ENCODE measurements at regions not wholly inside any gene's neighbourhood (a gene's known extent, or its start where the extent isn't known, plus 50 kb on each side); places are given as distances from the start of the nearest gene placed in this dataset.

GRCh38 chr11:33616552-33616951 lies 84.1 kb downstream of the C11orf91 start:
- DNase-seq (ENCODE audit: low read depth): no peak

GRCh38 chr11:33615751-33616150 lies 84.9 kb downstream of the C11orf91 start:
- no peak for DNase-seq (ENCODE audit: low read depth)

GRCh38 chr11:33613404-33613803 lies 87.2 kb downstream of the C11orf91 start:
- no peak for DNase-seq (ENCODE audit: low read depth)

GRCh38 chr11:33610903-33611302 lies 89.7 kb downstream of the C11orf91 start:
- no peak for DNase-seq (ENCODE audit: low read depth)

GRCh38 chr11:33608386-33608785 lies 92.2 kb downstream of the C11orf91 start:
- DNase-seq (ENCODE audit: low read depth): no peak

- no peak for DNase-seq (ENCODE audit: low read depth)
Observed at GRCh38 chr11:33606762-33607161, 93.9 kb downstream of the C11orf91 start.

GRCh38 chr11:33605703-33606102 lies 94.9 kb downstream of the C11orf91 start:
- no peak for DNase-seq (ENCODE audit: low read depth)

GRCh38 chr11:33598426-33599069 lies 102.1 kb downstream of the C11orf91 start:
- DNase-seq (ENCODE audit: low read depth): no peak

GRCh38 chr11:33594188-33594587 lies 106.4 kb downstream of the C11orf91 start:
- no peak for DNase-seq (ENCODE audit: low read depth)

GRCh38 chr11:33590441-33590840 lies 110.2 kb downstream of the C11orf91 start:
- DNase-seq (ENCODE audit: low read depth): no peak

- no peak for DNase-seq (ENCODE audit: low read depth)
Observed at GRCh38 chr11:33588056-33588455, 112.6 kb downstream of the C11orf91 start.

GRCh38 chr11:33585586-33586209 lies 114.9 kb downstream of the C11orf91 start:
- no peak for DNase-seq (ENCODE audit: low read depth)

- no peak for DNase-seq (ENCODE audit: low read depth)
Observed at GRCh38 chr11:33582636-33583325, 117.8 kb downstream of the C11orf91 start.

- no peak for DNase-seq (ENCODE audit: low read depth)
Observed at GRCh38 chr11:33579101-33579500, 121.5 kb downstream of the C11orf91 start.

- no peak for DNase-seq (ENCODE audit: low read depth)
Observed at GRCh38 chr11:33577204-33577603, 123.4 kb downstream of the C11orf91 start.

GRCh38 chr11:33575311-33575710 lies 125.3 kb downstream of the C11orf91 start:
- no peak for DNase-seq (ENCODE audit: low read depth)

GRCh38 chr11:33574331-33574730 lies 126.3 kb downstream of the C11orf91 start:
- DNase-seq (ENCODE audit: low read depth): no peak

- no peak for DNase-seq (ENCODE audit: low read depth)
Observed at GRCh38 chr11:33569333-33569732, 131.3 kb downstream of the C11orf91 start.

GRCh38 chr11:33567004-33567403 lies 133.6 kb downstream of the C11orf91 start:
- DNase-seq (ENCODE audit: low read depth): no peak

GRCh38 chr11:33564856-33565453 lies 135.7 kb downstream of the C11orf91 start:
- DNase-seq (ENCODE audit: low read depth): no peak

GRCh38 chr11:33560729-33561128 lies 139.9 kb downstream of the C11orf91 start:
- DNase-seq (ENCODE audit: low read depth): no peak

GRCh38 chr11:33559567-33559966 lies 141.1 kb downstream of the C11orf91 start:
- DNase-seq (ENCODE audit: low read depth): no peak

- no peak for DNase-seq (ENCODE audit: low read depth)
Observed at GRCh38 chr11:33558097-33558496, 142.5 kb downstream of the C11orf91 start.
